GM06990 (cell line): ENCODE measurements at regions not wholly inside any gene's neighbourhood (a gene's known extent, or its start where the extent isn't known, plus 50 kb on each side); places are given as distances from the start of the nearest gene placed in this dataset.

ENCODE experiments used
- DNase-seq: peaks from one replicate; pipeline ENCODE4 v3.0.0-alpha.2; 2011; ENCODE audit not compliant: insufficient read length; ENCODE audit errors: extremely low read depth
- H3K27me3 ChIP-seq: replicated peaks from 2 replicates; pipeline ENCODE4 v1.6.0; 2011; ENCODE audit warnings: low read length; ENCODE audit not compliant: control insufficient read depth, insufficient read depth
- H3K36me3 ChIP-seq: 2 replicates; pipeline ENCODE4 v1.5.1; 2011; ENCODE audit warnings: low read length; ENCODE audit not compliant: control insufficient read depth, insufficient read depth
- H3K4me3 ChIP-seq: replicated peaks from 2 replicates; pipeline ENCODE4 v1.5.1; 2011; ENCODE audit warnings: low read depth, mild to moderate bottlenecking, control low read depth, low read length
- TF ChIP-seq, protein P1 (sequence below): IDR thresholded peaks from 2 replicates; pipeline ENCODE4 v1.5.1; 2011; ENCODE audit warnings: low read length, control low read depth, mild to moderate bottlenecking, inconsistent platforms; ENCODE audit not compliant: insufficient read depth, poor library complexity, severe bottlenecking

DNA sequence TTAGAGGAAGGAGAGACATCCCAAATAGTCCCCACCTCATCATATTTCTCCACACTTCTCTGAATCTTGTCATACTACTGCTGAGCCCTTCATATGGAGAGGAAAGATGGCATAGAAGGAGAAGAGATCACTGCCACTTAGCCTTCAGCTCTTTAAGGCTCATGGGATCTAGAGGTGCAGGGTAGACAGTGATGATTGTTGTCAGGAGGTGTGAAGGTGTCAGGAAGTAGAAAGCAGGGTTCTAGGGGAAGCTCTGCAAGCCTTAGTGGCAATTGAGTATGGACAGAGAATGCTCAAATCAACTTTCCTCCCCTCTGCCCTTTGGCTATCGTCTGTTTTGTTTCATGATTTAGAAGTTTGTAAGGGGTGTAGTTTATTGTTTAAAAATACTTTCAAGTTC is 505.7 kb downstream of the ZNF608 start:
- TF ChIP-seq, protein P1, sequence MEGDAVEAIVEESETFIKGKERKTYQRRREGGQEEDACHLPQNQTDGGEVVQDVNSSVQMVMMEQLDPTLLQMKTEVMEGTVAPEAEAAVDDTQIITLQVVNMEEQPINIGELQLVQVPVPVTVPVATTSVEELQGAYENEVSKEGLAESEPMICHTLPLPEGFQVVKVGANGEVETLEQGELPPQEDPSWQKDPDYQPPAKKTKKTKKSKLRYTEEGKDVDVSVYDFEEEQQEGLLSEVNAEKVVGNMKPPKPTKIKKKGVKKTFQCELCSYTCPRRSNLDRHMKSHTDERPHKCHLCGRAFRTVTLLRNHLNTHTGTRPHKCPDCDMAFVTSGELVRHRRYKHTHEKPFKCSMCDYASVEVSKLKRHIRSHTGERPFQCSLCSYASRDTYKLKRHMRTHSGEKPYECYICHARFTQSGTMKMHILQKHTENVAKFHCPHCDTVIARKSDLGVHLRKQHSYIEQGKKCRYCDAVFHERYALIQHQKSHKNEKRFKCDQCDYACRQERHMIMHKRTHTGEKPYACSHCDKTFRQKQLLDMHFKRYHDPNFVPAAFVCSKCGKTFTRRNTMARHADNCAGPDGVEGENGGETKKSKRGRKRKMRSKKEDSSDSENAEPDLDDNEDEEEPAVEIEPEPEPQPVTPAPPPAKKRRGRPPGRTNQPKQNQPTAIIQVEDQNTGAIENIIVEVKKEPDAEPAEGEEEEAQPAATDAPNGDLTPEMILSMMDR: no peak
- H3K4me3 ChIP-seq: no peak overlapping the region
- no peaks in the 10 kb centered on the region for H3K27me3 ChIP-seq
- no peak for DNase-seq
- H3K36me3 ChIP-seq: no peaks in the 10 kb centered on the region

DNA sequence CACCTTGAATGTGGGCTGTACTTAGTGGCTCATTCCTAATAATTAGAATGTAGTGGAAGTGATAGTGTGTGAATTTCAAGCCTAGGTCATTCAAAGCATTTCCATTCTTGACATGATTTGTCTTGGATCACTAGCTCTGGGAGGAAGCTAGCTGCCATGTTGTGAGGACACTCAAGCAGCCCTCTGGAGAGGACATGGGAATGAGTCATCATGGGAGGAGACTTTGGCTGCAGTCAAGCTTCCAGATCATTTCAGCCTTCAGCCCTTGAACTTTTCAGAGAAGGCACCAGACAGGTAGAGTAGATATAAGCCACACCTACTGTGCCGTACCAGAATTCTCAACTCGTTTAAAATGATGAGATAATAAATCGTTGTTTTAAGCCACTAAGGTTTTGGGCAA is 506.9 kb downstream of the ZNF608 start:
- no peaks in the 10 kb centered on the region for H3K36me3 ChIP-seq
- DNase-seq: no peak
- TF ChIP-seq, protein P1: no peak
- no peak overlapping the region for H3K4me3 ChIP-seq
- H3K27me3 ChIP-seq: no peaks in the 10 kb centered on the region

- no peak overlapping the region for H3K4me3 ChIP-seq
- TF ChIP-seq, protein P1: no peak
Observed at GRCh38 chr5:124238350-124238749, 508.1 kb downstream of the ZNF608 start.

GRCh38 chr5:124237206-124237695 is 509.2 kb downstream of the ZNF608 start:
- Histone ChIP-seq H3K4me3 (no peak overlapping the region), H3K27me3 (no peaks in the 10 kb centered on the region), H3K36me3 (no peaks in the 10 kb centered on the region)
- no peak for DNase-seq
- TF ChIP-seq, protein P1: no peak

More at GRCh38 chr5:124238350-124238749, 508.1 kb downstream of the ZNF608 start:
- no peaks in the 10 kb centered on the region for H3K27me3 ChIP-seq
- DNase-seq: no peak
- H3K36me3 ChIP-seq: no peaks in the 10 kb centered on the region

DNA sequence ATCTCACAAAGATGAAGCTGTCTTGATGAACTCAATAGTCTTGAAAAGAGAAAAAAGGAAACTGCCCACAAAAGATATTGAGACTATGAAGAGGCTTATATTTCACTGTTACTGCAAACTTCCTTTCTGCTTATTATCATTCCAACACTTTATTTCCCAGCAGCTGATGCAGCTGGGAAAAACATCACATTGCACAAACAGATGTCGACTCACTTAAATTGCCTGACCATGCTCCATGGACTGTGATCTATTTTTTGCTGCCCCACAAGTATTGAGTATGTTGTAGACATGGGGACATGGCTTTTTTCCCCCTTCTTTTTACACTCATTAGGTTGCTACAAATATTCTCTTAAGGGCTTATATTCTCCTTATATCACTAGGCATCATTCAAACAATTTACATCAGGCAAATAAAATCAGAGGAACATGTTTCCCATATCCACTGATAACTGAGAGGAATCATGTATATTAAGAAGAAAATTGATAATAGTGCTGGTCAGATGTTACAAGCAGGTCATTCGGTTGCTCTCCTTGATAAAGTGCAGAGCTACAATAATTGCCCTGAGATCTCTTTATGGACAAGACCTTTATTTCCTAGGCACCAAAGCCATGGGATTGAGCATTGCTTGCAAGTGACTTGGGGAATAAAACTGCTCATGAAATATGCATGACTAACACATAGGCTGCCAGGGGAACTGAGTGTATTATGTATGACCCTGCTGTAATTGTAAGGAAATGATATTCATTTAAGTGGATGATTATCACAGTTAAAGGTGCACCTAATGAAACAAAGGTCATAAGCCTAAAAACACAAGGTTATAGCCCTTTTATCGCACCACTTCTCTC is 509.9 kb downstream of the ZNF608 start:
- no peak for DNase-seq
- no peaks in the 10 kb centered on the region for H3K27me3 ChIP-seq
- no peaks in the 10 kb centered on the region for H3K36me3 ChIP-seq
- TF ChIP-seq, protein P1: no peak
- no peak overlapping the region for H3K4me3 ChIP-seq
